ENCODE measurements at regions not wholly inside any gene's neighbourhood (a gene's known extent, or its start where the extent isn't known, plus 50 kb on each side); places are given as distances from the start of the nearest gene placed in this dataset.

DNA sequence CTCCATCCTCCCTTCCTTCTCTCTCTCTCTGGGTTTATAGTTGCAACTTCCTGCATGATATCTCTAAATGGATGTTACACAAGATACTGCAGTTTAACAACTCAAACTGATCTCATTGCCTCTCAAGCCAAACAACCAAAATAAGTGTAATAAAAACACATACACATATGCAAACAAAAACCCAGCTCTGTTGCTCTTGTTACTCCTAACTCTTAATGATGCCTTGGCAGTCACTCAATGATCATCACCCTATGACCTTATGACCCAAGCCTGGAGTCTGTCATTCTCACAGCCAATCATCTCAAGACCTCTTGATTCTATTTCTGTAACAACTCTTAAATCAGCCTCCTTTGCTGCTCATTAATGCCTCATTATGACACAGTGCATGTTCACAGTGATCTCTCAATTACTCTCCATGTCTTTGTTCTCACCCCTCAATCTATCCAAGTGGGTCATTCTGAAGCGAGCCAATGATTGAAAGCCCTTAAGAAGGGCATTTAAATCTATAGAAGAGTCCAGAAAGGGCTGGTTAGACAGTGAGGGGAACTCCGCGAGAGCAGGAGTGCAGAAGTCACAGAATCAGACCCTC lies 210.9 kb downstream of the INHBA start:
- TF ChIP-seq, protein P1, sequence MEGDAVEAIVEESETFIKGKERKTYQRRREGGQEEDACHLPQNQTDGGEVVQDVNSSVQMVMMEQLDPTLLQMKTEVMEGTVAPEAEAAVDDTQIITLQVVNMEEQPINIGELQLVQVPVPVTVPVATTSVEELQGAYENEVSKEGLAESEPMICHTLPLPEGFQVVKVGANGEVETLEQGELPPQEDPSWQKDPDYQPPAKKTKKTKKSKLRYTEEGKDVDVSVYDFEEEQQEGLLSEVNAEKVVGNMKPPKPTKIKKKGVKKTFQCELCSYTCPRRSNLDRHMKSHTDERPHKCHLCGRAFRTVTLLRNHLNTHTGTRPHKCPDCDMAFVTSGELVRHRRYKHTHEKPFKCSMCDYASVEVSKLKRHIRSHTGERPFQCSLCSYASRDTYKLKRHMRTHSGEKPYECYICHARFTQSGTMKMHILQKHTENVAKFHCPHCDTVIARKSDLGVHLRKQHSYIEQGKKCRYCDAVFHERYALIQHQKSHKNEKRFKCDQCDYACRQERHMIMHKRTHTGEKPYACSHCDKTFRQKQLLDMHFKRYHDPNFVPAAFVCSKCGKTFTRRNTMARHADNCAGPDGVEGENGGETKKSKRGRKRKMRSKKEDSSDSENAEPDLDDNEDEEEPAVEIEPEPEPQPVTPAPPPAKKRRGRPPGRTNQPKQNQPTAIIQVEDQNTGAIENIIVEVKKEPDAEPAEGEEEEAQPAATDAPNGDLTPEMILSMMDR (IDR thresholded peaks at IDR 0.05), result no peak
- no peak for TF ChIP-seq POLR2A (IDR thresholded peaks at IDR 0.05)

Data from breast epithelium (tissue), 3 donors.